ENCODE measurements at regions not wholly inside any gene's neighbourhood (a gene's known extent, or its start where the extent isn't known, plus 50 kb on each side); places are given as distances from the start of the nearest gene placed in this dataset.

GRCh38 chr15:94736236-94736635, 504.9 kb downstream of the MCTP2 start:
- H3K4me1 ChIP-seq (ENCODE audit: insufficient read depth, low read length): no peaks in the 10 kb centered on the region

GRCh38 chr15:94739639-94740038, 508.3 kb downstream of the MCTP2 start:
- Histone ChIP-seq H3K4me1 (ENCODE audit: insufficient read depth, low read length) (no peaks in the 10 kb centered on the region), H3K36me3 (ENCODE audit: insufficient read depth, low read length) (no peaks in the 10 kb centered on the region)

More at GRCh38 chr15:94736236-94736635, 504.9 kb downstream of the MCTP2 start:
- no peaks in the 10 kb centered on the region for H3K36me3 ChIP-seq (ENCODE audit: insufficient read depth, low read length)
- H3K9ac ChIP-seq (ENCODE audit: low read depth, low read length): no peak overlapping the region
- no peaks in the 10 kb centered on the region for H3K9me3 ChIP-seq (ENCODE audit: control insufficient read depth, insufficient read depth, low read length)

DNA sequence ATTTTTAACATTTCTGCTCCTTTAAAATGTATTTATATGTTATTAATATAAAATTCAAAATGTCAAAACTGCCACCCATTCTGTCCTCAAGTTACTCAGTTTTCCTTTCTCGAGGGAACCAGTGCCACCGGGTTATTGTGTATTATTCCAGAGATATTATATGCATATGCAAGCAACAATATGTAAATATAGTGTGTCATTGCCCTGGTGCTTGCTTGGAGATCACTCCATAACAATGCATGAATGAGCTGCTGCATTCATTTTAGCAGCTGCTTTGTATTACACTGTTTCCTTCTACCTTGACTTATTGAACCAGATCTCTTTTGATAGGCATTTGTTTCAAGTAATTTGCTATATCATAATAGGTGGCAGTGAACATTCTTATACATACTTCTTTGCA, 509.1 kb downstream of the MCTP2 start:
- H3K9ac ChIP-seq (ENCODE audit: low read depth, low read length): no peak overlapping the region
- no peaks in the 10 kb centered on the region for H3K36me3 ChIP-seq (ENCODE audit: insufficient read depth, low read length)
- peaks cover 3% of the 10 kb centered on the region; the same call in 1 of the 2 replicates for H3K4me1 ChIP-seq (ENCODE audit: insufficient read depth, low read length)
- H3K9me3 ChIP-seq (ENCODE audit: control insufficient read depth, insufficient read depth, low read length): no peaks in the 10 kb centered on the region

More at GRCh38 chr15:94739639-94740038, 508.3 kb downstream of the MCTP2 start:
- no peak overlapping the region for H3K9ac ChIP-seq (ENCODE audit: low read depth, low read length)
- H3K9me3 ChIP-seq (ENCODE audit: control insufficient read depth, insufficient read depth, low read length): no peaks in the 10 kb centered on the region

DNA sequence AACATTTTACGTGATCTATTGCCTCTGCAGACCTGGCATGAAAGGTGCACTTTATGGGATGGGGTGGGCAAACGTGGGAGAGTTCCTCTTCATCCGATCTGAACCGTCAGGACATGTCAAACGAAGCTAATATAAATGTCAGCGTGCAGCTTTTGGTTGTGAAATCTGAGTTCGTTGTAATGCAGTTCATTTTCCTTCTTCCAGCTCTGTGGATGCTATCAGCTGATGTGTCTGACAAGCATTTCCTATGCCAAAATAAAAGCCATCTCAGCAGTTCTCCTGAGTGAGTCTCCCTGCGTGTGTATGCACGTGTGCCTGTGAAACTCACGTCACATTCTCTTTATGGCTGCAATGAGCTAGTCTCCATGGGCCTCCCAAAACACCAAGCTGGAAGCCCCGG, 512.3 kb downstream of the MCTP2 start:
- Histone ChIP-seq H3K36me3 (ENCODE audit: insufficient read depth, low read length) (no peaks in the 10 kb centered on the region), H3K4me1 (ENCODE audit: insufficient read depth, low read length) (peaks cover 7% of the 10 kb centered on the region; the same call in 1 of the 2 replicates)

GRCh38 chr15:94744080-94744793, 512.9 kb downstream of the MCTP2 start:
- H3K9ac ChIP-seq (ENCODE audit: low read depth, low read length): no peak overlapping the region
- H3K9me3 ChIP-seq (ENCODE audit: control insufficient read depth, insufficient read depth, low read length): no peaks in the 10 kb centered on the region
- peaks cover 7% of the 10 kb centered on the region; the same call in 1 of the 2 replicates for H3K4me1 ChIP-seq (ENCODE audit: insufficient read depth, low read length)
- H3K36me3 ChIP-seq (ENCODE audit: insufficient read depth, low read length): no peaks in the 10 kb centered on the region

More for the DNA sequence above, 512.3 kb downstream of the MCTP2 start:
- Histone ChIP-seq H3K9ac (ENCODE audit: low read depth, low read length) (no peak overlapping the region; the same call in 1 of the 2 replicates), H3K9me3 (ENCODE audit: control insufficient read depth, insufficient read depth, low read length) (no peaks in the 10 kb centered on the region)

DNA sequence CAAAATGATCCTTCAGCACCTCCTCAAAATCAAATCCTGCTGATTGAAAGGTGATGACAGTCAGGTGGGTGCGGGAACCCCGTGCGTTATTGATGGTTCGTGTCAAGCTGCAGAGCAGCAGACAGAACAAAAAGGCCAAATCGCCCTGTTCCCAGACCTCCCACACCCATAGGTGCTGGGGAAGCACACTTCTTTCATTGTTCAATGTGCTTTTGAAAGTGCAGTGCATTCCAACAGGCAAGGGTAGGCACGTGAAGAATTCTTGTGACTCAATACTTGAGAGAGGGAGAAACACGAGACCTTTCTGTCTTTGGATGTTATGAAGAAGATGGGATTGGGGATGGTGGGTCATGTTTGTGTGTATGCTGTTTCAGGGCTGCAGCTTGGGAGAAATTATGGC, 514.0 kb downstream of the MCTP2 start:
- H3K4me1 ChIP-seq (ENCODE audit: insufficient read depth, low read length): peaks cover 7% of the 10 kb centered on the region; the same call in 1 of the 2 replicates
- H3K36me3 ChIP-seq (ENCODE audit: insufficient read depth, low read length): no peaks in the 10 kb centered on the region

GRCh38 chr15:94747510-94747909, 516.1 kb downstream of the MCTP2 start:
- peaks cover 7% of the 10 kb centered on the region; the same call in 1 of the 2 replicates for H3K4me1 ChIP-seq (ENCODE audit: insufficient read depth, low read length)
- H3K9ac ChIP-seq (ENCODE audit: low read depth, low read length): no peak overlapping the region
- H3K9me3 ChIP-seq (ENCODE audit: control insufficient read depth, insufficient read depth, low read length): peaks cover 3% of the 10 kb centered on the region; the same call in 1 of the 2 replicates
- no peaks in the 10 kb centered on the region for H3K36me3 ChIP-seq (ENCODE audit: insufficient read depth, low read length)

More for the DNA sequence above, 514.0 kb downstream of the MCTP2 start:
- Histone ChIP-seq H3K9me3 (ENCODE audit: control insufficient read depth, insufficient read depth, low read length) (peaks cover 3% of the 10 kb centered on the region; the same call in 1 of the 2 replicates), H3K9ac (ENCODE audit: low read depth, low read length) (no peak overlapping the region)

DNA sequence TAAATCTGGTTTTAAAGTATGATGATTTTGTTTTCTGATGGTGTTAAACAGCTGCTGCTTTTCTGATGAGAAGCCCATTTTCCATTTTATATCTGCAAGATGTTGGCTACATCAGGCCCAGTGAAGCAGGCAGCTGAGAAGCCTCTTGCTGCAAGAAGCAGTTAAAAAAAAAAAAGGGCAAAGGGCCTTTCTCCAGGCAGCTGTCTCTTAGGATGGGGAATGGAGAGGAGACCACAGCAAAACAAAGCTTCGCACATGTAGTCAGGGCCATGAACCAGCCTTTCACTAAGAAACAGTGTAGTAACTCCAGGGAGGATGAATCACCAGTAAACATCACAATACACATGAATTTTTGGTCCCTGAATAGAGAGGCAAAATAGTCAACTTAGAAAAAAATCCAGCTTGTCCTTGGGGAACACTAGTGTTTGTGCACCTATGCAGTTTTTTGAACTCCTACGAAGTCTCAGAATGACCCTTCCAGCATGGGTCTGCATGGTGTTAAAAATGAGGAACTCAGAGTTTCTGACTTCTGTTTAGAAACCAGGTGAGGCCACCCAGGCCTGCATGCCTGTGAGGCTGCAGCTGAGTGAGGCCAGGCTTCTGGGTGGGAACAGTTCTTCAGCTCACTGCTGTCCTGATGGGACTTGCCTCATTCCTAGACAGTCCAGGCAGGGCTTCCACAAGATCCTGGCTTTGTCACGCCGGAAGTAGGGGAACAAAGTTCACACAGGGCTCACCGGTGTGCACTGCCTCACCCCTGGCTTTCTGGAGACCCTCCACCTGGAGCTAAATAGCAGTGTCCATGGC, 518.7 kb downstream of the MCTP2 start:
- H3K9ac ChIP-seq (ENCODE audit: low read depth, low read length): no peak overlapping the region
- H3K9me3 ChIP-seq (ENCODE audit: control insufficient read depth, insufficient read depth, low read length): peaks cover 3% of the 10 kb centered on the region; the same call in 1 of the 2 replicates
- peaks cover 7% of the 10 kb centered on the region; the same call in 1 of the 2 replicates for H3K4me1 ChIP-seq (ENCODE audit: insufficient read depth, low read length)
- H3K36me3 ChIP-seq (ENCODE audit: insufficient read depth, low read length): no peaks in the 10 kb centered on the region

DNA sequence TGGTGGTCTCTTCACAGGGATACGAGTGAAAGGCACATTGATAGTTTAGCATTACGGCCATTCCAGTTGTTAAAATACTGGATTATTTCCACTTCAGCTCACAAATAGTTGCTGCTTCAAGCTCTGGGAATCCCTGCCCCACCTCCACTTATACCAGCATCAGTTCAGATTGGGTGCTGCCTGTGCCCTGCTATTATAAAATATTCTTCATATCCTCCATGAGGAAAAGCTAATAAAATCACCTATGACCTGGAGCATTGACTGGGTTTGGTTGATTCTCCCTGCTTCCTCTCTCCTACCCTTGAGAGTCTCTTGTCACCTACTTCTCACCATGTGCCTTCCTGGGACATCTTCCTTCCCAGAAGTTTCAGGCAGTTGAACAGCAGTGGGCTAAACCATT, 529.0 kb downstream of the MCTP2 start:
- H3K36me3 ChIP-seq (ENCODE audit: insufficient read depth, low read length): no peaks in the 10 kb centered on the region
- no peak overlapping the region for H3K9ac ChIP-seq (ENCODE audit: low read depth, low read length)
- H3K9me3 ChIP-seq (ENCODE audit: control insufficient read depth, insufficient read depth, low read length): no peaks in the 10 kb centered on the region
- peaks cover 20% of the 10 kb centered on the region; the same call in 1 of the 2 replicates for H3K4me1 ChIP-seq (ENCODE audit: insufficient read depth, low read length)

DNA sequence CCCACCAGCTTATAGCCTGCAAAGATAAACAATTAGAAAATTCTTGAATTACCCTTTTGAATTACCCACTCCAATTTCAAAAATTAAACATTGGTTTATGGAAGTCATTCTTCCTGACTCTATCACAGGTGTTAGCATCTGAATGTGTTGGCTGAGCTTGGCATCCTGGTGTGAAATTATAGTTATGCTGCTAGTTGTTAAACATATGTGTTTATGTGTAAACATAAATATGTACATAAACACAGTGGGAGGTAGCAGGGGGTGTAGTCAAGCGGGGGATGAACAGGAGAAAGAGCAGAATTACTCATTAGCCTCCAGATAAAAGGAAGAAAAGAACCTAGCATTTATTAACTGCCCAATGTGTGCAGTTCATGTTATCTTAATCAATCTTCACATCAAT, 530.2 kb downstream of the MCTP2 start:
- H3K9ac ChIP-seq (ENCODE audit: low read depth, low read length): no peak overlapping the region

DNA sequence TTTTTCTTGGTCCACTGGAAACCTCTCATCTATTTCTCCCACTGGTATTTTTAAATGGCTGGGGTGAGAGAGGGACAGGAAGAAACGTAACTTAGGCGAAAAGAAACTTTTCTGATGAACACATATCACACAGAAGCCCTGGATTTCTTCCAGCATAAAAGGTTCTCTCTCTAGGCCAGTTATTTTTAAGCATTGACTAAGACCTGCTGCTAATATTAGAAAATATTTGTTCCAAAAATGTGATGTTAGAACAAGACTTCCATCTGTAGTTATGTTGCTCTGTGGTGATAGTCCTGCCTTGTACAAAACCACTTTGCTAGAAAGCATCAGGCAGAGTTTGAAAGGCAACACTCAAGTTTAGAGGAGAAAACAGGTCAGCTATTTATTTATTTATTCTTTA, 537.7 kb downstream of the MCTP2 start:
- Histone ChIP-seq H3K9me3 (ENCODE audit: control insufficient read depth, insufficient read depth, low read length) (no peaks in the 10 kb centered on the region), H3K36me3 (ENCODE audit: insufficient read depth, low read length) (no peaks in the 10 kb centered on the region), H3K4me1 (ENCODE audit: insufficient read depth, low read length) (no peaks in the 10 kb centered on the region), H3K9ac (ENCODE audit: low read depth, low read length) (no peak overlapping the region)

More for the DNA sequence above, 530.2 kb downstream of the MCTP2 start:
- peaks cover 20% of the 10 kb centered on the region; the same call in 1 of the 2 replicates for H3K4me1 ChIP-seq (ENCODE audit: insufficient read depth, low read length)
- H3K9me3 ChIP-seq (ENCODE audit: control insufficient read depth, insufficient read depth, low read length): no peaks in the 10 kb centered on the region
- no peaks in the 10 kb centered on the region for H3K36me3 ChIP-seq (ENCODE audit: insufficient read depth, low read length)

DNA sequence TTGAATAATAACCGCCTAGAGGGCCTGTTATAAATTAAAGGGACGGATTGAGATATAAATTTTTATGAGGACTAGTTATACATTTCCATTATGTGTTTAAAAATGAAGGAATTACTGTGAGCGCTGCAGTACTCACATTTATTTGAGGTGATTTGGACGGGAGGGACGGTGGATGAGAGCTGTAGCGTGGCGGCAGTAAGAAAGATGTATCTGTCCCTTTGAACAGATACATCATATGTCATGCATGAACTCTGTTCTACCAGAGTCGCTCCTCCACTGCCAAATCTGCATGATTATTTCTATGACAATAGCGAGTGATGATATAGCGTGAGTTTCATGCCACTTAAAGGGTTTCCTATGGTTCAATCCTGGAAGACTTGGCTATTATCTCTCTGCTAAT, 538.8 kb downstream of the MCTP2 start:
- H3K4me1 ChIP-seq (ENCODE audit: insufficient read depth, low read length): no peaks in the 10 kb centered on the region
- no peak overlapping the region for H3K9ac ChIP-seq (ENCODE audit: low read depth, low read length)
- no peaks in the 10 kb centered on the region for H3K36me3 ChIP-seq (ENCODE audit: insufficient read depth, low read length)
- no peaks in the 10 kb centered on the region for H3K9me3 ChIP-seq (ENCODE audit: control insufficient read depth, insufficient read depth, low read length)

GRCh38 chr15:94777037-94777436, 545.7 kb downstream of the MCTP2 start:
- H3K9ac ChIP-seq (ENCODE audit: low read depth, low read length): no peak overlapping the region
- H3K9me3 ChIP-seq (ENCODE audit: control insufficient read depth, insufficient read depth, low read length): no peaks in the 10 kb centered on the region
- no peaks in the 10 kb centered on the region for H3K4me1 ChIP-seq (ENCODE audit: insufficient read depth, low read length)
- H3K36me3 ChIP-seq (ENCODE audit: insufficient read depth, low read length): no peaks in the 10 kb centered on the region

DNA sequence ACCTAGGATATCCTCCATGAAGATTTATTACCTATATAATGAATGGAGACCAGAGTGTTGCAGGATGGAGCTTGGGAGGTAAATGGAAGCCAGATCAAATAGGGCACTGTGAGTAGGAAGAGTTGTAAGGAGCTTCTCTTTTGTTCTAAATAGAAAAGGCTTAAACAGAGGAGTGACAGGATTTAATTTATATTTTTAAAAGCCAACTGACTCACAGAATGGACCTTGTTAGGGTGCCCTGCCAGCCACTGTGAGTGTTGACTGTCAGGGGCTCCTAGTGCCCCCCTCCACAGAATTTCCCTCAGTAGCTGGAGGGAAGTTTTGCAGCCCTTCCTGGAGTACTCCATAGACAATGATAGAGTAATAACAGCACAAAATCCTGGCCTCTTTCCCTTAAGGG, 547.5 kb downstream of the MCTP2 start:
- Histone ChIP-seq H3K36me3 (ENCODE audit: insufficient read depth, low read length) (no peaks in the 10 kb centered on the region), H3K9me3 (ENCODE audit: control insufficient read depth, insufficient read depth, low read length) (no peaks in the 10 kb centered on the region), H3K4me1 (ENCODE audit: insufficient read depth, low read length) (no peaks in the 10 kb centered on the region), H3K9ac (ENCODE audit: low read depth, low read length) (no peak overlapping the region)
